ENCODE measurements at regions not wholly inside any gene's neighbourhood (a gene's known extent, or its start where the extent isn't known, plus 50 kb on each side); places are given as distances from the start of the nearest gene placed in this dataset.

DNA sequence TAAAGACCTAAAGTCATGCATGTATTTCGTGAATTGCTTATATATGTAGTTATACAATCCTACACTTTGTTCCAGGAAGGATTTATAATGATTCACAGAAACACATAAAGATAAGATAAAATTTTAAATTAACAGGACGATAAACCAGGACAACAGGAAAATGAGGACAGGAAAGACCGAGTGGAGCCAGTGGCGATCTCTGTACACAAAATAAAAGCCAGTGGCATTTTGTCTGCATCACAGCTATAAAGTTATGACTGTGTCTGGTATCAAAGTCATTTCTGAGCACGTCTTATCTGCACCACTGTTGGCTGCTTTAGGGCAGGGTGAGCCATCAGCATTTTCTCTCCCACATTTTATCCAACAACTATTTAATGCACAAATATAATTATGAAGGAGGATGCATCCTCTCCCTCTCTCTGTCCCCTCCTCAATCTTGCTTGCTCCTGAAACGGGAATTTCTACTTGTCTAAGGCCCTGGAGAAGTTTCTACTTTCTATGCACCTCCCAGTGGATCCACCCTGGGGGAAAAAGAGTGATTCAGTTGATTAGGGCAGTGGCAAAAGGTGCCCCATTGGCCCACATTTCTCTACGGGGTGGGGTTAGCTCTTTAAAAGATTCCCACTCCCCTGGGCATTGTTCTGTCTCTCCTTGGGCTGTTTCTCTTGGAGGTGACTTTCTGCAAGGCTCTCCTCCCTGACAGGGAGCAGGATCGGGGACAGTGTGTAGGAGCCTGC is 159.4 kb upstream of the UBE2E1 start:
- TF ChIP-seq GATA2 (IDR thresholded peaks at IDR 0.05; ENCODE audit: insufficient read depth, insufficient read length, low read depth, low read length) = no peak
- TF ChIP-seq JUN (IDR thresholded peaks at IDR 0.05; ENCODE audit: borderline replicate concordance, insufficient read depth, insufficient read length, low read depth) = no peak
- TF ChIP-seq, protein P1, sequence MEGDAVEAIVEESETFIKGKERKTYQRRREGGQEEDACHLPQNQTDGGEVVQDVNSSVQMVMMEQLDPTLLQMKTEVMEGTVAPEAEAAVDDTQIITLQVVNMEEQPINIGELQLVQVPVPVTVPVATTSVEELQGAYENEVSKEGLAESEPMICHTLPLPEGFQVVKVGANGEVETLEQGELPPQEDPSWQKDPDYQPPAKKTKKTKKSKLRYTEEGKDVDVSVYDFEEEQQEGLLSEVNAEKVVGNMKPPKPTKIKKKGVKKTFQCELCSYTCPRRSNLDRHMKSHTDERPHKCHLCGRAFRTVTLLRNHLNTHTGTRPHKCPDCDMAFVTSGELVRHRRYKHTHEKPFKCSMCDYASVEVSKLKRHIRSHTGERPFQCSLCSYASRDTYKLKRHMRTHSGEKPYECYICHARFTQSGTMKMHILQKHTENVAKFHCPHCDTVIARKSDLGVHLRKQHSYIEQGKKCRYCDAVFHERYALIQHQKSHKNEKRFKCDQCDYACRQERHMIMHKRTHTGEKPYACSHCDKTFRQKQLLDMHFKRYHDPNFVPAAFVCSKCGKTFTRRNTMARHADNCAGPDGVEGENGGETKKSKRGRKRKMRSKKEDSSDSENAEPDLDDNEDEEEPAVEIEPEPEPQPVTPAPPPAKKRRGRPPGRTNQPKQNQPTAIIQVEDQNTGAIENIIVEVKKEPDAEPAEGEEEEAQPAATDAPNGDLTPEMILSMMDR (IDR thresholded peaks at IDR 0.05; ENCODE audit: extremely low read depth in 1 of 2, insufficient read depth in 1 of 2, low read depth in 1 of 2, low read length in 2 of 2) = no peak
- no peak for TF ChIP-seq POLR2AphosphoS5 (IDR thresholded peaks at IDR 0.05; ENCODE audit: insufficient read depth, low read depth, low read length)
- no peak for TF ChIP-seq EZH2 (IDR thresholded peaks at IDR 0.05; ENCODE audit: borderline replicate concordance, low read depth, low read length, severe bottlenecking)
- TF ChIP-seq FOS (IDR thresholded peaks at IDR 0.05; ENCODE audit: borderline replicate concordance, insufficient read depth, low read length) = no peak
- TF ChIP-seq, protein P2, sequence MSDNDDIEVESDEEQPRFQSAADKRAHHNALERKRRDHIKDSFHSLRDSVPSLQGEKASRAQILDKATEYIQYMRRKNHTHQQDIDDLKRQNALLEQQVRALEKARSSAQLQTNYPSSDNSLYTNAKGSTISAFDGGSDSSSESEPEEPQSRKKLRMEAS (IDR thresholded peaks at IDR 0.05; ENCODE audit: insufficient read depth, insufficient read length) = no peak
- TF ChIP-seq MYC (IDR thresholded peaks at IDR 0.05; ENCODE audit: low read depth, low read length) = no peak
- no peak for TF ChIP-seq POLR2A (IDR thresholded peaks at IDR 0.05; ENCODE audit: low read depth, low read length)
- no peak for FAIRE-seq

More for the DNA sequence above, 159.4 kb upstream of the UBE2E1 start:
- no peaks in the 10 kb centered on the region for H4K20me1 ChIP-seq (replicated peaks; ENCODE audit: control insufficient read depth, extremely low read depth, insufficient read depth, low read length)
- H3K79me2 ChIP-seq (ENCODE audit: control insufficient read depth, insufficient read depth, low read length) = no peaks in the 10 kb centered on the region
- ChIA-PET CTCF (no interaction called here), POLR2A (no interaction called here)
- BruUV-seq (replicated peaks) = no TSS peak
- dilution Hi-C loops (cut with MboI; ENCODE audit: extremely low pct_ligation_motif_present, low sequenced_read_pairs) = no loop called here
- no peak overlapping the region for H3K4me2 ChIP-seq (ENCODE audit: insufficient read depth, low read length)
- no peaks in the 10 kb centered on the region for H3K9me1 ChIP-seq (replicated peaks; ENCODE audit: control insufficient read depth, extremely low read depth, insufficient read depth, low read length)
- no peaks in the 10 kb centered on the region for H3K9me3 ChIP-seq (replicated peaks; ENCODE audit: control insufficient read depth, insufficient read depth, low read length)
- no peak for DNase-seq (ENCODE audit: low read depth, low spot score)
- intact Hi-C loops (cut with micrococcal nuclease) = no loop called here
- no peaks in the 10 kb centered on the region for H3K27me3 ChIP-seq (ENCODE audit: control insufficient read depth in 2 of 2, insufficient read depth in 2 of 2, low read length in 2 of 2)
- no peak overlapping the region for H3K9ac ChIP-seq (replicated peaks; ENCODE audit: extremely low read depth, insufficient read depth, low read length)
- H3K4me1 ChIP-seq (ENCODE audit: control insufficient read depth, extremely low read depth, insufficient read depth, low read length) = peaks cover 13% of the 10 kb centered on the region
- no peak overlapping the region for H3K4me3 ChIP-seq (replicated peaks in 1 of 3; ENCODE audit: insufficient read depth in 1 of 3, low read depth in 1 of 3, low read length in 3 of 3)
- no peak overlapping the region for H2AFZ ChIP-seq (ENCODE audit: low read depth, low read length)
- no peak overlapping the region for H3K27ac ChIP-seq (ENCODE audit: insufficient read depth, low read depth, low read length)
- no peaks in the 10 kb centered on the region for H3K36me3 ChIP-seq (ENCODE audit: control insufficient read depth in 2 of 2, extremely low read depth in 1 of 2, insufficient read depth in 2 of 2, low read length in 2 of 2)

Measured in endothelial cell of umbilical vein (primary cell).